Adrenal gland (tissue), 5 donors: ENCODE measurements at regions not wholly inside any gene's neighbourhood (a gene's known extent, or its start where the extent isn't known, plus 50 kb on each side); places are given as distances from the start of the nearest gene placed in this dataset.

Experiments used
- POLR2A ChIP-seq, 2 donors: fragments of 450-650 bp; IDR thresholded peaks; one replicate each; pipeline ENCODE4 v1.6.1; 2017; ENCODE audit warnings: antibody characterized with exemption in 2 of 2, mild to moderate bottlenecking in 2 of 2, moderate library complexity in 1 of 2
- TF ChIP-seq, protein P1 (sequence below), 6 experiments: fragments of 450-650 bp in 4 of 6; fragments of 200-600 bp in 2 of 6; sonication (generic) in 1 of 6; IDR thresholded peaks; 1 replicate in 5 of 6; 2 replicates in 1 of 6; pipeline versions ENCODE4 v1.5.1 to v1.8.0; 2016 to 2021; ENCODE audit warnings: antibody characterized with exemption in 6 of 6, mild to moderate bottlenecking in 2 of 6, moderate library complexity in 1 of 6
- donor health status: DM: no; HTN: no; CAD: no.

DNA sequence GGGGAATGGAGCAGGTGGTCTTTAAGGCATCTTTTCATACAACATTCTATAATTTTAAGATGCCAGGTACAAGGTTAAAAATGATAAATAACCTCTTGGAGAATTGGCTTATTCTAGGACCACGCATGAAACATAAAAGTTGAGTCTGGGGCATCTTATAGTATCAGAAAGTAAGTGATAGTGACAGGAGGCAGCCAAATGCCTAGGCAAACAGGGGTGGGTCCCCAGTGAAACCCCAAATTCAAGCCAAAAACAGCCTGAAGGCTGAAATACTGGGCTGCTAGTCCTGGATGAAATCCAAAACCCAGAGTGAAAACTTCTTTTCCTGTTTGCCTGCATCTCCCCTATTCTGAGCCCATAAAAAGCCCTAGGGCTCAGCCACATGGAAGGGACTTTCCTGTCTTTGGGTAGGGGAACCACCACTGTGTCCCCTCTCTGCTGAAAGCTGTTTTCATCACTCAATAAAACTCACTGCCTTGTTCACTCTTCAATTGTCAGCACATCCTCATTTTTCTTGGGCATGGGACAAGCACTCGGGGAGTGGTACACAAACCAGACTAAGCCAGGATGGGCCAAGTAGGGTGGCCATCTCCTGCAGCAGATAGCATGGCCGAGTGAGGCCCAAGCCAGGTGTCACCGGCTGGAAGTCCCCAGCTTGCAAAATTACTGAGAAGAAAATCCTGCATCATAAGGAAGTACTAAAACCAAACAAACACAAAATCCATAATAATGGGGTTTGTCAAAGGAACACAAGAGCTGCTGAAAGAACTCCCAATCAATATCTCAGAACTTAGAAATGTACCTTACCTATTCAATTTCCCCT is 241.6 kb upstream of the GALNT17 start:
- no peak for TF ChIP-seq POLR2A (IDR thresholded peaks at IDR 0.05)
- TF ChIP-seq, protein P1, sequence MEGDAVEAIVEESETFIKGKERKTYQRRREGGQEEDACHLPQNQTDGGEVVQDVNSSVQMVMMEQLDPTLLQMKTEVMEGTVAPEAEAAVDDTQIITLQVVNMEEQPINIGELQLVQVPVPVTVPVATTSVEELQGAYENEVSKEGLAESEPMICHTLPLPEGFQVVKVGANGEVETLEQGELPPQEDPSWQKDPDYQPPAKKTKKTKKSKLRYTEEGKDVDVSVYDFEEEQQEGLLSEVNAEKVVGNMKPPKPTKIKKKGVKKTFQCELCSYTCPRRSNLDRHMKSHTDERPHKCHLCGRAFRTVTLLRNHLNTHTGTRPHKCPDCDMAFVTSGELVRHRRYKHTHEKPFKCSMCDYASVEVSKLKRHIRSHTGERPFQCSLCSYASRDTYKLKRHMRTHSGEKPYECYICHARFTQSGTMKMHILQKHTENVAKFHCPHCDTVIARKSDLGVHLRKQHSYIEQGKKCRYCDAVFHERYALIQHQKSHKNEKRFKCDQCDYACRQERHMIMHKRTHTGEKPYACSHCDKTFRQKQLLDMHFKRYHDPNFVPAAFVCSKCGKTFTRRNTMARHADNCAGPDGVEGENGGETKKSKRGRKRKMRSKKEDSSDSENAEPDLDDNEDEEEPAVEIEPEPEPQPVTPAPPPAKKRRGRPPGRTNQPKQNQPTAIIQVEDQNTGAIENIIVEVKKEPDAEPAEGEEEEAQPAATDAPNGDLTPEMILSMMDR (IDR thresholded peaks at IDR 0.05) = no peak
